ENCODE measurements at regions not wholly inside any gene's neighbourhood (a gene's known extent, or its start where the extent isn't known, plus 50 kb on each side); places are given as distances from the start of the nearest gene placed in this dataset.

DNA sequence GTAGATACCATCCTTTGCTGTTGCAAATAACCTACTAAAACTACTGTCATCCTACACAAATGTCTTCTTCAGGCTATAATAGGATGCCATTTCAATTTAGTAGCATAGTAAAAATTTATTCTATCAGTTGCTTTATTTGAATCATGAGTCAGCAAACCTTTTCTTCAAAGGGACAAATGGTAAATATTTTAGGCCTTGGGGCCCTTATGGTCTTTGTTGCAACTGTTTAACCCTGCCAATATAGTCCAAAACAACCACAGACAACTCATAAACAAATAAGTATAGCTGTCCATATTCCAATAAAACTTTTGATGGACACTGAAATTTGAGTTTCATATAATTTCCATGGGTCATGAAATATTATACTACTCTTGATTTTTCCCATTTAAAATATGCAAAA is 54.0 kb upstream of the CCBE1 start:
- no peak for DNase-seq

- DNase-seq: no peak
These were observed 51.6 kb upstream of the CCBE1 start for GRCh38 chr18:59748628-59749360.
